Left lung (tissue), 4 donors: ENCODE measurements at regions not wholly inside any gene's neighbourhood (a gene's known extent, or its start where the extent isn't known, plus 50 kb on each side); places are given as distances from the start of the nearest gene placed in this dataset.
A peak's percentile ranks its signal among the peaks of the same experiment; 100 is the strongest.

ENCODE experiments used
- ATAC-seq: fragments of 200-7000 bp; cut with Tn5 transposase; one replicate; pipeline ENCODE4 v1.9.1; 2020; ENCODE audit warnings: moderate library complexity
- DNase-seq, 4 donors: peaks; one replicate each; pipeline ENCODE4 v3.0.0-alpha.2; 2013 to 2020
- H3K27ac ChIP-seq, 2 donors: fragments of 200-600 bp; sonication (generic) in 1 of 2; one replicate each; pipeline versions ENCODE4 v1.5.0 to v1.8.0; 2020 to 2021
- H3K27me3 ChIP-seq, 2 donors: fragments of 200-600 bp; sonication (generic) in 1 of 2; one replicate each; pipeline versions ENCODE4 v1.5.0 to v1.8.0; 2020 to 2021
- H3K36me3 ChIP-seq, 2 donors: fragments of 200-600 bp; sonication (generic) in 1 of 2; one replicate each; pipeline versions ENCODE4 v1.5.0 to v1.8.0; 2020 to 2021
- H3K4me1 ChIP-seq, 2 donors: fragments of 200-600 bp; one replicate each; pipeline ENCODE4 v1.8.0; 2021
- H3K4me3 ChIP-seq, 2 donors: fragments of 200-600 bp; sonication (generic) in 1 of 2; one replicate each; pipeline versions ENCODE4 v1.5.0 to v1.8.0; 2020 to 2021; ENCODE audit warnings: mild to moderate bottlenecking in 1 of 2
- H3K9me3 ChIP-seq, 2 donors: fragments of 200-600 bp; sonication (generic) in 1 of 2; one replicate each; pipeline versions ENCODE4 v1.5.0 to v1.8.0; 2020 to 2021
- intact Hi-C, 2 donors: fragments of 100-400 bp; cut with DNase I; formaldehyde crosslinking; loops; one replicate each; pipeline versions ENCODE4 v1.11.2 to v1.14.2; 2022
- TF ChIP-seq, protein P1 (sequence below), 2 donors: fragments of 200-600 bp; sonication (generic) in 1 of 2; IDR thresholded peaks; one replicate each; pipeline versions ENCODE4 v1.5.0 to v1.8.0; 2021; ENCODE audit warnings: antibody characterized with exemption in 2 of 2
- donor health status: DM: no; HTN: yes; CAD: no.
- donor health status: DM: no; HTN: no; CAD: no.

DNA sequence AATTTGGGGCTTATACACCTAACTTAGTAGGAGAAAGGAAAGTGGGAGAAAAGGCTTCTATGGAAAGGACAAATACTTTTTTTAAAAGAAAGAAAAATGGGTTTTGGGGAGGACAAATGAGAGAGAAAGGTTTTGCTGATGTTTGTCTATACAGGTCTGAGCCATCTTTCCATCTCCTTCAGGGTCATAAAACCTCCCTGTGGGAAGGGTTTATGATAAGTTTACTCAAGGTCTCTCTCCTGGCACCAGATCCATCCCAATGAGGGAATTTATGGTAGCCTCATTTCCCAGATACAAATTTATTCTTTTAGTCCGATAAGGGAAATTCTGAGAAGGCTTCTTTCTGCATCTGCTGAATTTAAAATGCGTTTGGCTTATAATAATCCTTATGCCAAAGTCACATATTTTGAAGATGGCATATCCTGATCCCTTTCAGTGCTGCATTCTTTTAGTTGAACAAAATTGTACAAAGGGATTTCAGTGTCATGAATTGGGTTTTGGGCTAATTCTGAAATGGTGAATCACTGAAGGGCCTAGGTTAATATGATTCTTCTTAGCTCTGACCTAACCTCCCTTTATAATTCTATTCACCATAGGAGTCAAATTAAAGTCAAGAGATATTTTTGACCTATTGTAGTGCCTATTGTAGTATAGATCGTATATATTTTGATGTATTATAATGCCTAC lies 173.5 kb upstream of the DYRK2 start:
- no peaks in the 10 kb centered on the region for H3K36me3 ChIP-seq
- no peak for ATAC-seq
- intact Hi-C loops, result no loop called here
- no peaks in the 10 kb centered on the region for H3K27me3 ChIP-seq
- H3K9me3 ChIP-seq, result no peaks in the 10 kb centered on the region
- H3K4me3 ChIP-seq, result no peak overlapping the region
- TF ChIP-seq, protein P1, sequence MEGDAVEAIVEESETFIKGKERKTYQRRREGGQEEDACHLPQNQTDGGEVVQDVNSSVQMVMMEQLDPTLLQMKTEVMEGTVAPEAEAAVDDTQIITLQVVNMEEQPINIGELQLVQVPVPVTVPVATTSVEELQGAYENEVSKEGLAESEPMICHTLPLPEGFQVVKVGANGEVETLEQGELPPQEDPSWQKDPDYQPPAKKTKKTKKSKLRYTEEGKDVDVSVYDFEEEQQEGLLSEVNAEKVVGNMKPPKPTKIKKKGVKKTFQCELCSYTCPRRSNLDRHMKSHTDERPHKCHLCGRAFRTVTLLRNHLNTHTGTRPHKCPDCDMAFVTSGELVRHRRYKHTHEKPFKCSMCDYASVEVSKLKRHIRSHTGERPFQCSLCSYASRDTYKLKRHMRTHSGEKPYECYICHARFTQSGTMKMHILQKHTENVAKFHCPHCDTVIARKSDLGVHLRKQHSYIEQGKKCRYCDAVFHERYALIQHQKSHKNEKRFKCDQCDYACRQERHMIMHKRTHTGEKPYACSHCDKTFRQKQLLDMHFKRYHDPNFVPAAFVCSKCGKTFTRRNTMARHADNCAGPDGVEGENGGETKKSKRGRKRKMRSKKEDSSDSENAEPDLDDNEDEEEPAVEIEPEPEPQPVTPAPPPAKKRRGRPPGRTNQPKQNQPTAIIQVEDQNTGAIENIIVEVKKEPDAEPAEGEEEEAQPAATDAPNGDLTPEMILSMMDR (IDR thresholded peaks at IDR 0.05), result no peak
- H3K4me1 ChIP-seq, result no peaks in the 10 kb centered on the region
- H3K27ac ChIP-seq, result no peak overlapping the region
- no peak for DNase-seq

DNA sequence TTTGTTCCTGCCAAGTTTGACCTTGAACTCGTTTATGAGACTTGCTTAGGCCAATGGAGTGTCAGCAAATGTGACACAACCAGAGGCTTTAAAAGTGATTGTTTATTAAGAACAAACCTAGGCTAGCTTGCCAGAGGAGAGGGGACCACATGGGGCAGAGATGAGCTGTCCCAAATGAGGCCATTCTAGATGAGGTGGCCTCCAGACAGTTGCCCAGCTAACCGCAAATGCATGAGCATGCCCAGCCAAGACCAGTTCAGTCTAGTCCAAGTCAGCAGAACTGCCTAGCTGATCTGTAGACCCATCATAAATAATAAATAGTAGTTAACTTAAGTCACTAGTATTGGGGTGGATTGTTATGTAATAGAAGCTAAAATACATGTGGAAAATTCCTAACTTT lies 172.8 kb upstream of the DYRK2 start:
- no peaks in the 10 kb centered on the region for H3K36me3 ChIP-seq
- no peaks in the 10 kb centered on the region for H3K27me3 ChIP-seq
- H3K4me1 ChIP-seq, result no peaks in the 10 kb centered on the region
- no peaks in the 10 kb centered on the region for H3K9me3 ChIP-seq
- ATAC-seq (no peak), DNase-seq (no peak)
- H3K4me3 ChIP-seq, result no peak overlapping the region
- TF ChIP-seq, protein P1 (IDR thresholded peaks at IDR 0.05), result no peak
- H3K27ac ChIP-seq, result no peak overlapping the region
- intact Hi-C loops, result no loop called here

DNA sequence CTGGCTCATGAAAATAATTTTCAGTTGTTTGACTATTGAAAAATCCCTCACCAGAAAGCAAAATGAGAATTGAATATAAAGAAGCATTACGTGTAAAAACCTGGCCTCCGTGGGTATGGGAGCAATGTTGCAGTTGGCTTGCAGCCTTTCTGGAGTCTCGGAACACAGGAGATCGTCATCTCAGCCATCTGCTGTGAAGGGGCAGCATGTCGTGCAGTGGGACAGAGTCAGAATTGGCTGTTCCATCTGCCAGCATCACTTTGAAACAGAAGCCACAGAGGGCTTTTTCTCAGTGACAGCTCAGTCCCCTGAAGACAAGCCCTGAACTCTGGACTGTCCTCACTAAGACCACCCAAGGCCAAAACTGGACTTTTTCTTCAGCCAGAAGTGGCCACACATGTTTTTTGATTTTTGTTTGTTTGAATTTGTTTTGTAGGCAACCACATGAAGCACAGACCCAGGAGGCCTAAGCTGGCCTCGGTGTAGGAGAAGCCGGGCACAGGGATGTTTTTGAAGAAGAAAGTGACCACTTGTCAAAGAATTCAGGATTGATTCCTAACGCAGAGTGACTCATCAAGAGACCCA lies 170.8 kb upstream of the DYRK2 start:
- DNase-seq, result no peak
- Histone ChIP-seq H3K4me3 (no peak overlapping the region), H3K9me3 (no peaks in the 10 kb centered on the region), H3K27me3 (no peaks in the 10 kb centered on the region), H3K4me1 (no peaks in the 10 kb centered on the region), H3K36me3 (no peaks in the 10 kb centered on the region), H3K27ac (no peak overlapping the region)
- ATAC-seq, result no peak
- TF ChIP-seq, protein P1 (IDR thresholded peaks at IDR 0.05), result no peak
- intact Hi-C loops, result no loop called here

DNA sequence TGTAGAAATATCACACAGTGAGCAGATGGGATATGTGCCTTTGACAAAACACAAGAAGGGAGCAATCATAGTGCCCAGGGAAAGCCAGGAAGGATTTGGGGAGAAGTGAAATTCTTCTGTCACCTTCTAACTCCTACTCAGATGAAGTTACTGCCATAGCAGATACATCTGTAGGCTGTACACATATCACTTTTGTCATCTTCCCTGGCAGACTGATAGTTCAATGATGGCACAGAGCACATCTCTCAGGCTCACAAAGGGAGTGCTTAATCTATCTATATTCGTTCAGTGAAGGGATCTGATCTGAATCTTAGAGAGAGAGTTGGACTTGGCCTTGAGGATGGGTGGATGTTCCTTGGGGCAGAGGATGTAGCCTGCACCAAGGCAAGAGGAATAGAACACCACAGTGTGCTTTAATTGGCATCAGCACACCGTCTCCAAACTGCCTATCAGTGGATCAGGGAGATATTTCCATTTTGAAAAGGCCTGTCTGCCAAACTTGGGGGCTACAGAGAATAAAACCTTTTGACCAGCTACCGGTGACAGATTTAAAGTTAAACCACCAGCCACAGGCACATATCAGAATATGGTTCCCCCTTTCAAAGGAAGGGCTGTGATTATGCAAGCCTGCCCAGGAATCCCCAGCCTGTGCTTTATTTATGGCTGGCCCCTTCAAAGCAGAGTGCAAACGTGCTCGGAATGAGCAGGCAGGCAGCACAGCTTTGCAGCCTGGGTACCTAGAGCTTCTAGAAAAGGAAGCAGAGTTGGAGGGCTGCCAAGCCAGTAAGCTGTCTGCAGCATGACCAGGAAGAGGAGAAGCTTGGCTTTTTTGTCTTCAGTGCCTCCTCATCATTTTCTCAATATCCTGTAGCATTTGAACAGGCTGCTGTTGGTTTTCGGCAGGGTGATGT lies 165.5 kb upstream of the DYRK2 start:
- Histone ChIP-seq H3K4me1 (peaks cover 8 to 10% of the 10 kb centered on the region in 2 donors), H3K4me3 (no peak overlapping the region), H3K27ac (no peak overlapping the region), H3K27me3 (no peaks in the 10 kb centered on the region), H3K9me3 (peaks cover 0 to 2% of the 10 kb centered on the region in 2 donors), H3K36me3 (no peaks in the 10 kb centered on the region)
- peak in 3 of 4 donors; percentile 13 to 62 (median 46) for DNase-seq
- intact Hi-C loops, result no loop called here
- TF ChIP-seq, protein P1 (IDR thresholded peaks at IDR 0.05), result no peak
- ATAC-seq, result peak; percentile 44
